IPS DF 4.7 (cell line): ENCODE measurements at regions not wholly inside any gene's neighbourhood (a gene's known extent, or its start where the extent isn't known, plus 50 kb on each side); places are given as distances from the start of the nearest gene placed in this dataset.
A peak's percentile ranks its signal among the peaks of the same experiment; 100 is the strongest.
"Not testable (repeated sequence)": the region's sequence is repeated elsewhere in the genome, so short reads cannot be mapped to it uniquely, and the experiment has no call there.

ENCODE experiments used
- DNase-seq: peaks from one replicate; pipeline ENCODE4 v3.0.0-alpha.2; 2013; ENCODE audit warnings: low spot score; ENCODE audit errors: extremely low read depth

GRCh38 chr5:66411701-66412100 is 184.5 kb upstream of the MAST4 start:
- no peak for DNase-seq

GRCh38 chr5:66413931-66414330 is 182.3 kb upstream of the MAST4 start:
- no peak for DNase-seq

- no peak for DNase-seq
Measured at GRCh38 chr5:66415208-66415607, 181.0 kb upstream of the MAST4 start.

- no peak for DNase-seq
Measured at GRCh38 chr5:66416698-66417097, 179.5 kb upstream of the MAST4 start.

GRCh38 chr5:66417781-66418180 is 178.4 kb upstream of the MAST4 start:
- no peak for DNase-seq

GRCh38 chr5:66423484-66423883 is 172.7 kb upstream of the MAST4 start:
- no peak for DNase-seq

GRCh38 chr5:66425842-66426241 is 170.4 kb upstream of the MAST4 start:
- DNase-seq: no peak

GRCh38 chr5:66426259-66427138 is 169.7 kb upstream of the MAST4 start:
- DNase-seq: no peak

- no peak for DNase-seq
Measured at GRCh38 chr5:66427139-66427442, 169.1 kb upstream of the MAST4 start.

- DNase-seq: peak; percentile 19
Measured at GRCh38 chr5:66436721-66437120, 159.5 kb upstream of the MAST4 start.

GRCh38 chr5:66438087-66438486 is 158.1 kb upstream of the MAST4 start:
- DNase-seq: no peak

GRCh38 chr5:66438696-66439095 is 157.5 kb upstream of the MAST4 start:
- no peak for DNase-seq

- DNase-seq: no peak
Measured at GRCh38 chr5:66440202-66440680, 156.0 kb upstream of the MAST4 start.

GRCh38 chr5:66441351-66441750 is 154.8 kb upstream of the MAST4 start:
- no peak for DNase-seq

GRCh38 chr5:66442951-66443445 is 153.2 kb upstream of the MAST4 start:
- no peak for DNase-seq

- DNase-seq: no peak
Measured at GRCh38 chr5:66443462-66444130, 152.6 kb upstream of the MAST4 start.

GRCh38 chr5:66448070-66448469 is 148.1 kb upstream of the MAST4 start:
- not testable (repeated sequence) for DNase-seq

- DNase-seq: no peak
Measured at GRCh38 chr5:66450237-66450636, 146.0 kb upstream of the MAST4 start.

GRCh38 chr5:66450988-66451387 is 145.2 kb upstream of the MAST4 start:
- DNase-seq: no peak

- no peak for DNase-seq
Measured at GRCh38 chr5:66452109-66452508, 144.1 kb upstream of the MAST4 start.

- no peak for DNase-seq
Measured at GRCh38 chr5:66454186-66455078, 141.8 kb upstream of the MAST4 start.

- no peak for DNase-seq
Measured at GRCh38 chr5:66459728-66460127, 136.5 kb upstream of the MAST4 start.
